GM12878 (cell line): ENCODE measurements at regions not wholly inside any gene's neighbourhood (a gene's known extent, or its start where the extent isn't known, plus 50 kb on each side); places are given as distances from the start of the nearest gene placed in this dataset.

Experiments used
- CBFB ChIP-seq: IDR thresholded peaks from 2 replicates; pipeline ENCODE4 v1.6.1; 2016; ENCODE audit warnings: antibody characterized with exemption, low read depth
- CHD1 ChIP-seq: IDR thresholded peaks from 2 replicates; pipeline ENCODE4 v1.6.1; 2012; ENCODE audit warnings: low read depth, low read length, improper control_type of control experiment
- E2F4 ChIP-seq: IDR thresholded peaks from 2 replicates; pipeline ENCODE4 v1.6.1; 2012; ENCODE audit warnings: low read depth, low read length, improper control_type of control experiment
- FOS ChIP-seq: IDR thresholded peaks from 3 replicates; pipeline ENCODE4 v1.6.1; 2011; ENCODE audit warnings: borderline replicate concordance; ENCODE audit not compliant: insufficient read length; ENCODE audit errors: extremely low read depth
- MLLT1 ChIP-seq: fragments of 450-650 bp; IDR thresholded peaks from 2 replicates; pipeline ENCODE4 v1.6.1; 2016; ENCODE audit warnings: mild to moderate bottlenecking
- NBN ChIP-seq: fragments of 450-650 bp; IDR thresholded peaks from 2 replicates; pipeline ENCODE4 v1.6.1; 2016
- NR2C2 ChIP-seq: IDR thresholded peaks from 2 replicates; pipeline ENCODE4 v1.6.1; 2011; ENCODE audit warnings: borderline replicate concordance, low read depth; ENCODE audit not compliant: control insufficient read depth, insufficient read length
- PBX3 ChIP-seq: IDR thresholded peaks from 2 replicates; pipeline ENCODE4 v1.6.1; 2011; ENCODE audit warnings: mild to moderate bottlenecking, low read depth, low read length, moderate library complexity; ENCODE audit not compliant: insufficient replicate concordance
- SMARCA5 ChIP-seq: fragments of 450-650 bp; IDR thresholded peaks from 2 replicates; pipeline ENCODE4 v1.6.1; 2017; ENCODE audit warnings: mild to moderate bottlenecking
- STAT1 ChIP-seq: fragments of 450-650 bp; conservative IDR thresholded peaks from 2 replicates; pipeline ENCODE4 v1.6.1; 2014; ENCODE audit warnings: antibody characterized with exemption, mild to moderate bottlenecking
- ZBTB11 ChIP-seq: fragments of 450-650 bp; formaldehyde crosslinking; IDR thresholded peaks from 2 replicates; pipeline ENCODE4 v1.5.0; 2022; ENCODE audit warnings: mild to moderate bottlenecking, missing genetic modification characterization
- ZBTB4 ChIP-seq: fragments of 450-650 bp; formaldehyde crosslinking; IDR thresholded peaks from 2 replicates; pipeline ENCODE4 v1.4.0; 2022; ENCODE audit warnings: mild to moderate bottlenecking, moderate library complexity
- ZZZ3 ChIP-seq: IDR thresholded peaks from 2 replicates; pipeline ENCODE4 v1.6.1; 2011; ENCODE audit warnings: low read depth; ENCODE audit not compliant: control insufficient read depth, insufficient read length

GRCh38 chr7:67302113-67303039 lies 305.7 kb downstream of the TYW1 start (continued):
- peak; percentile 88 for TF ChIP-seq NBN
- TF ChIP-seq ZZZ3: no peak
- no peak for TF ChIP-seq STAT1
- no peak for TF ChIP-seq NR2C2
- peak; percentile 62; the same call in 1 of the 2 replicates for TF ChIP-seq MLLT1
- TF ChIP-seq CBFB: 0 out of 2 replicates have a peak, but pooled peaks have one; percentile 29
- peak; percentile 15 for TF ChIP-seq FOS
- TF ChIP-seq CHD1: no peak
- TF ChIP-seq E2F4: no peak
- TF ChIP-seq ZBTB4: no peak
- peak; percentile 77 for TF ChIP-seq ZBTB11 (CRISPR knock-in tag)
- TF ChIP-seq PBX3: no peak
- TF ChIP-seq SMARCA5: peak; percentile 9
